ENCODE measurements at regions not wholly inside any gene's neighbourhood (a gene's known extent, or its start where the extent isn't known, plus 50 kb on each side); places are given as distances from the start of the nearest gene placed in this dataset.

DNA sequence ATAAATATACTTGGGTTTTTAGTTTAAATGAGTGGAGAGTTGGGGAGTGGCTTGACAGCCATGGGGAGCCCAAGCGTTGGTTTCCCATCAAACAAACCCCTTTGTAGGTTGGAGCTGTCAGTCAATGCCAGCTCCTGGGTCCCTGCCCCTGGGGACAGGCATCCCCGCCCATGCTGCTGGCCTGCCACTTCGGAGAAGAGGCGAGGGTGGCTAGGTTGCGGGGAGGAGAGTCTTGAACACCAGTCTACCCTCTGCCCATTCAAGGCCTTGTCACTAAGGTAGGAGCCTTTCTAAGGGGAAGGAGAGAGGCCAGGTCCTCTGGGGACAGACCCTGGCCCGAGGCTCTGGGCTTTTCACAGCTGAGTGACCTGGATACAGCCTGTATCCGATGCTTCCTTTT lies 211.9 kb upstream of the CADM1 start:
- TF ChIP-seq SETDB1 (CRISPR knock-in tag; IDR thresholded peaks at IDR 0.05; ENCODE audit: borderline replicate concordance) = no peak
- TF ChIP-seq MAZ (IDR thresholded peaks at IDR 0.05; ENCODE audit: borderline replicate concordance, low read depth, low read length) = no peak
- no peak for TF ChIP-seq MAZ (CRISPR knock-in tag; IDR thresholded peaks at IDR 0.05; ENCODE audit: low read depth)
- TF ChIP-seq, protein P1, sequence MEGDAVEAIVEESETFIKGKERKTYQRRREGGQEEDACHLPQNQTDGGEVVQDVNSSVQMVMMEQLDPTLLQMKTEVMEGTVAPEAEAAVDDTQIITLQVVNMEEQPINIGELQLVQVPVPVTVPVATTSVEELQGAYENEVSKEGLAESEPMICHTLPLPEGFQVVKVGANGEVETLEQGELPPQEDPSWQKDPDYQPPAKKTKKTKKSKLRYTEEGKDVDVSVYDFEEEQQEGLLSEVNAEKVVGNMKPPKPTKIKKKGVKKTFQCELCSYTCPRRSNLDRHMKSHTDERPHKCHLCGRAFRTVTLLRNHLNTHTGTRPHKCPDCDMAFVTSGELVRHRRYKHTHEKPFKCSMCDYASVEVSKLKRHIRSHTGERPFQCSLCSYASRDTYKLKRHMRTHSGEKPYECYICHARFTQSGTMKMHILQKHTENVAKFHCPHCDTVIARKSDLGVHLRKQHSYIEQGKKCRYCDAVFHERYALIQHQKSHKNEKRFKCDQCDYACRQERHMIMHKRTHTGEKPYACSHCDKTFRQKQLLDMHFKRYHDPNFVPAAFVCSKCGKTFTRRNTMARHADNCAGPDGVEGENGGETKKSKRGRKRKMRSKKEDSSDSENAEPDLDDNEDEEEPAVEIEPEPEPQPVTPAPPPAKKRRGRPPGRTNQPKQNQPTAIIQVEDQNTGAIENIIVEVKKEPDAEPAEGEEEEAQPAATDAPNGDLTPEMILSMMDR (CRISPR knock-in tag; IDR thresholded peaks at IDR 0.05) = no peak
- no peak for TF ChIP-seq ZNF354B (CRISPR knock-in tag; IDR thresholded peaks at IDR 0.05)
- TF ChIP-seq HMG20B (CRISPR knock-in tag; conservative IDR thresholded peaks at IDR 0.05) = no peak
- TF ChIP-seq ZBTB21 (CRISPR knock-in tag; IDR thresholded peaks at IDR 0.05) = no peak
- no peak for TF ChIP-seq ZNF180 (CRISPR knock-in tag; IDR thresholded peaks at IDR 0.05; ENCODE audit: borderline replicate concordance, low read depth)
- no peak for TF ChIP-seq ETV6 (CRISPR knock-in tag; conservative IDR thresholded peaks at IDR 0.05)
- TF ChIP-seq ZC3H4 (CRISPR knock-in tag; IDR thresholded peaks at IDR 0.05; ENCODE audit: borderline replicate concordance) = no peak

All from HepG2 (cell line).